ENCODE measurements at regions not wholly inside any gene's neighbourhood (a gene's known extent, or its start where the extent isn't known, plus 50 kb on each side); places are given as distances from the start of the nearest gene placed in this dataset.

DNA sequence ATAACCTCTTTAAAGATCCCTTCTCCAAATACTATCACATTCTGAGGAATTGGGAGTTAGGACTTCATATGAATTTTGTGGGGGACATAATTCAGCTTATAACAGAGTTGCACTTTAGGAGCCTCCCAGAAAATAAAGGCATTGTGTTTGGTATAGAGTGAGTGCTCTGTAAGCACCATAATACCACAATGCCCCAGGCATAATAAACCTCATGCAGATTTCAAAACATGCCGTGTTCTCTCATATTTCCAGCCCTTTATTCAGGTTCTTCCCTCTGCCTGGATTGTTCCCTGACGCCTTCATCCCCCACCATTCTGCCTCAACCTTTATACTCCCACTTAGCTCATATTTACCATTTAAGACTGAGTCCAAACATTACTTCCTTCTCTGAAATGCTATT is 398.8 kb upstream of the FAT3 start:
- Histone ChIP-seq H3K4me3 (ENCODE audit: low read length in 2 of 2) (no peak overlapping the region), H2BK120ac (ENCODE audit: low read depth, low read length) (no peak overlapping the region), H3K4me1 (ENCODE audit: control insufficient read depth in 2 of 2, insufficient read depth in 1 of 2, low read depth in 1 of 2, low read length in 2 of 2) (no peaks in the 10 kb centered on the region), H3K27ac (replicated peaks; ENCODE audit: low read length) (no peak overlapping the region), H3K9ac (ENCODE audit: low read depth, low read length, poor library complexity) (no peak overlapping the region), H3K79me1 (ENCODE audit: low read depth, low read length) (no peaks in the 10 kb centered on the region), H3K36me3 (replicated peaks in 1 of 2; ENCODE audit: control insufficient read depth in 2 of 2, insufficient read depth in 2 of 2, low read length in 2 of 2) (no peaks in the 10 kb centered on the region), H2BK12ac (ENCODE audit: low read length) (no peak overlapping the region), H3K27me3 (ENCODE audit: control insufficient read depth in 3 of 3, insufficient read depth in 3 of 3, low read depth in 1 of 3, low read length in 3 of 3) (no peaks in the 10 kb centered on the region), H3K4me2 (ENCODE audit: insufficient read depth, low read length, poor library complexity, severe bottlenecking) (no peak overlapping the region), H2AFZ (ENCODE audit: low read length) (no peak overlapping the region), H2BK5ac (ENCODE audit: low read length) (no peak overlapping the region), H2BK15ac (ENCODE audit: low read length) (no peak overlapping the region), H3K9me3 (replicated peaks in 1 of 2; ENCODE audit: control insufficient read depth in 2 of 2, insufficient read depth in 1 of 2, low read depth in 1 of 2, low read length in 2 of 2) (no peaks in the 10 kb centered on the region), H4K8ac (ENCODE audit: low read depth, low read length) (no peak overlapping the region), H3K18ac (ENCODE audit: low read length) (no peak overlapping the region), H3K4ac (ENCODE audit: low read length) (no peak overlapping the region), H2AK5ac (ENCODE audit: low read depth, low read length) (no peak overlapping the region), H3K14ac (ENCODE audit: low read length) (no peak overlapping the region), H4K91ac (ENCODE audit: low read depth, low read length, poor library complexity) (no peak overlapping the region), H3K23ac (ENCODE audit: low read depth, low read length, poor library complexity) (no peak overlapping the region)
- no CpG with 5 or more reads among the region's 2 CpGs for WGBS, 2 donors (ENCODE audit: extremely low coverage in 2 of 2, insufficient read length in 2 of 2, insufficient replicate concordance in 1 of 2)
- DNase-seq (ENCODE audit: low spot score), result no peak

DNA sequence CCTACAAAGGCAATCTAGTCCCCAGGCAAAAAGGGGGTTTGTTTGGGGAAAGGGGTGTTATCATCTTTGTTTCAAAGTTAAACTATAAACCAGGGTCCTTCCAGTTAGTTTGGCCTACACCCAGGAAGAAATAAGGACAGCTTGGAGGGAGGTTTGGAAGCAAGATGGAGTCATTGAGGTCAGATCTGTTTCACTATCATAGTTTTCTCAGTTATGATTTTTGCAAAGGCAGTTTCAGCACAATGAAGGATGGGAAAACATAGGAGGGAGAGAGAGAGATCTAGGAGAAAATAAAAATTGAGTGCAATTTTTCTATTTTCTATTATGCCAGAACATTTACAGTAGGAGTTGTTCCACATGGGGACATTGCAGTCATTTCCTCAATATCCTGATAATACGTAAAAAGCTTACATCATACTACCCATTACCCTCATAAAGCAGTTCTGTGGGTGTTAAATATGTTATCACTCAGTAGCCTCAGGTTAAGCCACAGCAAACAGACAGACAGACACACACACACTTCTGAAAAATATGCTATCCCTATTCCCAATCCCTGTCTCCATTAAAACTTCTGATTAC is 401.3 kb upstream of the FAT3 start:
- peaks cover 2 to 4% of the 10 kb centered on the region in 2 donors for H3K4me1 ChIP-seq (ENCODE audit: control insufficient read depth in 2 of 2, insufficient read depth in 1 of 2, low read depth in 1 of 2, low read length in 2 of 2)
- DNase-seq (ENCODE audit: low spot score), result no peak
- H3K79me1 ChIP-seq (ENCODE audit: low read depth, low read length), result no peaks in the 10 kb centered on the region
- no peak overlapping the region for H2BK5ac ChIP-seq (ENCODE audit: low read length)
- H3K23ac ChIP-seq (ENCODE audit: low read depth, low read length, poor library complexity), result no peak overlapping the region
- H2BK120ac ChIP-seq (ENCODE audit: low read depth, low read length), result no peak overlapping the region
- H3K27me3 ChIP-seq (ENCODE audit: control insufficient read depth in 3 of 3, insufficient read depth in 3 of 3, low read depth in 1 of 3, low read length in 3 of 3), result no peaks in the 10 kb centered on the region
- H2AFZ ChIP-seq (ENCODE audit: low read length), result no peak overlapping the region
- WGBS, 2 donors (ENCODE audit: extremely low coverage in 2 of 2, insufficient read length in 2 of 2, insufficient replicate concordance in 1 of 2), result no CpG with 5 or more reads among the region's 1 CpG
- H3K4ac ChIP-seq (ENCODE audit: low read length), result no peak overlapping the region
- H4K91ac ChIP-seq (ENCODE audit: low read depth, low read length, poor library complexity), result no peak overlapping the region
- no peak overlapping the region for H3K18ac ChIP-seq (ENCODE audit: low read length)
- no peak overlapping the region for H3K14ac ChIP-seq (ENCODE audit: low read length)
- H2BK15ac ChIP-seq (ENCODE audit: low read length), result no peak overlapping the region
- H3K36me3 ChIP-seq (replicated peaks in 1 of 2; ENCODE audit: control insufficient read depth in 2 of 2, insufficient read depth in 2 of 2, low read length in 2 of 2), result no peaks in the 10 kb centered on the region
- no peak overlapping the region for H3K4me2 ChIP-seq (ENCODE audit: insufficient read depth, low read length, poor library complexity, severe bottlenecking)
- no peaks in the 10 kb centered on the region for H3K9me3 ChIP-seq (replicated peaks in 1 of 2; ENCODE audit: control insufficient read depth in 2 of 2, insufficient read depth in 1 of 2, low read depth in 1 of 2, low read length in 2 of 2)
- no peak overlapping the region for H3K4me3 ChIP-seq (ENCODE audit: low read length in 2 of 2)
- no peak overlapping the region for H2AK5ac ChIP-seq (ENCODE audit: low read depth, low read length)
- no peak overlapping the region for H2BK12ac ChIP-seq (ENCODE audit: low read length)
- H3K9ac ChIP-seq (ENCODE audit: low read depth, low read length, poor library complexity), result no peak overlapping the region
- H3K27ac ChIP-seq (replicated peaks; ENCODE audit: low read length), result no peak overlapping the region
- H4K8ac ChIP-seq (ENCODE audit: low read depth, low read length), result no peak overlapping the region

DNA sequence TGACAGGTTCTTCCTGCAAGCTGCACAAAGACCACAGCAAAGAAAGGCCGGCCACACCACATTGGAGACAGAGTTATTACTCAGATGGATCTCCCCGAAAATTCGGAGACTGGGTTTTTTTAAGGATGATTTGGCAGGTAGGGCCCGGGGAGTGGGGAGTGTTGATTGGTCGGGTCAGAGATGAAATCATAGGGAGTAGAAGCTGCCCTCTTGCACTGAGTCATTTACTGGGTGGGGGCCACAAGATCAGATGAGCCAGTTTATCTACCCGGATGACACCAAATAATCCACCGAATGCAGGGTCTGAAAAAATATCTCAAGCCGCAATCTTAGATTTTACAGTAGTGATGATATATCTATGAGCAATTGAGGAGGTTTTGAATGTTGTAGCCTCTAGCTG is 401.8 kb upstream of the FAT3 start:
- Histone ChIP-seq H3K9me3 (replicated peaks in 1 of 2; ENCODE audit: control insufficient read depth in 2 of 2, insufficient read depth in 1 of 2, low read depth in 1 of 2, low read length in 2 of 2) (no peaks in the 10 kb centered on the region), H3K4me3 (ENCODE audit: low read length in 2 of 2) (no peak overlapping the region), H4K91ac (ENCODE audit: low read depth, low read length, poor library complexity) (no peak overlapping the region), H3K23ac (ENCODE audit: low read depth, low read length, poor library complexity) (no peak overlapping the region), H2BK120ac (ENCODE audit: low read depth, low read length) (no peak overlapping the region), H2BK5ac (ENCODE audit: low read length) (no peak overlapping the region), H3K79me1 (ENCODE audit: low read depth, low read length) (no peaks in the 10 kb centered on the region), H3K14ac (ENCODE audit: low read length) (no peak overlapping the region), H3K36me3 (replicated peaks in 1 of 2; ENCODE audit: control insufficient read depth in 2 of 2, insufficient read depth in 2 of 2, low read length in 2 of 2) (no peaks in the 10 kb centered on the region), H2AFZ (ENCODE audit: low read length) (peak overlapping the region; percentile 33), H2AK5ac (ENCODE audit: low read depth, low read length) (no peak overlapping the region), H3K9ac (ENCODE audit: low read depth, low read length, poor library complexity) (no peak overlapping the region), H3K4me1 (ENCODE audit: control insufficient read depth in 2 of 2, insufficient read depth in 1 of 2, low read depth in 1 of 2, low read length in 2 of 2) (peaks cover 2 to 4% of the 10 kb centered on the region in 2 donors), H3K27me3 (ENCODE audit: control insufficient read depth in 3 of 3, insufficient read depth in 3 of 3, low read depth in 1 of 3, low read length in 3 of 3) (no peaks in the 10 kb centered on the region), H3K4me2 (ENCODE audit: insufficient read depth, low read length, poor library complexity, severe bottlenecking) (no peak overlapping the region), H4K8ac (ENCODE audit: low read depth, low read length) (no peak overlapping the region), H3K18ac (ENCODE audit: low read length) (no peak overlapping the region), H3K4ac (ENCODE audit: low read length) (no peak overlapping the region), H2BK12ac (ENCODE audit: low read length) (no peak overlapping the region), H3K27ac (replicated peaks; ENCODE audit: low read length) (no peak overlapping the region), H2BK15ac (ENCODE audit: low read length) (no peak overlapping the region)
- no CpG with 5 or more reads among the region's 8 CpGs for WGBS, 2 donors (ENCODE audit: extremely low coverage in 2 of 2, insufficient read length in 2 of 2, insufficient replicate concordance in 1 of 2)
- DNase-seq (ENCODE audit: low spot score), result no peak

DNA sequence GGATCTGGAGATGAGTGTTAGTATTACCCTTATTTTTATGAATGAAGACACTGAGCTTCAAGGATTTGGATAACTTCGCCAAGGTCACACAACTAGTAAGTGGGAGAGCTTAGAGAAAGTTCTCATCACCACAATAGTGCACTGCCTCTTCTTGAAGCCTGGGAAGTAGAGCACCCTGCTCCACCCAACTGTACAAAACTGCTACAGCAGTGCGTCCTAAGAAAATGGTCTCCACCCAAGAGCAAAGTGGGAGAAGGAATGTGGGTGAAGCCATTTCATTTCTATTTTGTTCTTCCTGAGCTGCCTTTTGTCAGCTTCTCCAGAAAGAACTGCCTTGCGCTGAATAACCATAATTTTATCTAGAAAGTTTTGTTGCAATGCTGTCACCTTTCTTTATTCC is 403.9 kb upstream of the FAT3 start:
- no peak overlapping the region for H2BK15ac ChIP-seq (ENCODE audit: low read length)
- no peak overlapping the region for H2BK5ac ChIP-seq (ENCODE audit: low read length)
- H3K27me3 ChIP-seq (ENCODE audit: control insufficient read depth in 3 of 3, insufficient read depth in 3 of 3, low read depth in 1 of 3, low read length in 3 of 3), result no peaks in the 10 kb centered on the region
- H3K79me1 ChIP-seq (ENCODE audit: low read depth, low read length), result no peaks in the 10 kb centered on the region
- H3K4ac ChIP-seq (ENCODE audit: low read length), result no peak overlapping the region
- no peak overlapping the region for H2BK120ac ChIP-seq (ENCODE audit: low read depth, low read length)
- no peak overlapping the region for H3K14ac ChIP-seq (ENCODE audit: low read length)
- no CpG with 5 or more reads among the region's 3 CpGs for WGBS, 2 donors (ENCODE audit: extremely low coverage in 2 of 2, insufficient read length in 2 of 2, insufficient replicate concordance in 1 of 2)
- no peaks in the 10 kb centered on the region for H3K9me3 ChIP-seq (replicated peaks in 1 of 2; ENCODE audit: control insufficient read depth in 2 of 2, insufficient read depth in 1 of 2, low read depth in 1 of 2, low read length in 2 of 2)
- H4K8ac ChIP-seq (ENCODE audit: low read depth, low read length), result no peak overlapping the region
- no peak overlapping the region for H4K91ac ChIP-seq (ENCODE audit: low read depth, low read length, poor library complexity)
- H3K4me3 ChIP-seq (ENCODE audit: low read length in 2 of 2), result no peak overlapping the region
- no peak overlapping the region for H2BK12ac ChIP-seq (ENCODE audit: low read length)
- H3K36me3 ChIP-seq (replicated peaks in 1 of 2; ENCODE audit: control insufficient read depth in 2 of 2, insufficient read depth in 2 of 2, low read length in 2 of 2), result no peaks in the 10 kb centered on the region
- H3K18ac ChIP-seq (ENCODE audit: low read length), result no peak overlapping the region
- peaks cover 2 to 4% of the 10 kb centered on the region in 2 donors for H3K4me1 ChIP-seq (ENCODE audit: control insufficient read depth in 2 of 2, insufficient read depth in 1 of 2, low read depth in 1 of 2, low read length in 2 of 2)
- no peak overlapping the region for H3K9ac ChIP-seq (ENCODE audit: low read depth, low read length, poor library complexity)
- H2AFZ ChIP-seq (ENCODE audit: low read length), result no peak overlapping the region
- H3K23ac ChIP-seq (ENCODE audit: low read depth, low read length, poor library complexity), result no peak overlapping the region
- H3K27ac ChIP-seq (replicated peaks; ENCODE audit: low read length), result no peak overlapping the region
- no peak overlapping the region for H2AK5ac ChIP-seq (ENCODE audit: low read depth, low read length)
- DNase-seq (ENCODE audit: low spot score), result no peak
- no peak overlapping the region for H3K4me2 ChIP-seq (ENCODE audit: insufficient read depth, low read length, poor library complexity, severe bottlenecking)
